WTC11 (cell line): ENCODE measurements at regions not wholly inside any gene's neighbourhood (a gene's known extent, or its start where the extent isn't known, plus 50 kb on each side); places are given as distances from the start of the nearest gene placed in this dataset.

Source experiments
- ATAC-seq: fragments of 200-7000 bp; cut with Tn5 transposase; 2 replicates; pipeline ENCODE4 v1.10.0; 2021; ENCODE audit warnings: mild to moderate bottlenecking, moderate library complexity
- CTCF ChIA-PET: fragments of 300-600 bp; sonication (Branson Sonifier 250); formaldehyde crosslinking; loops from one replicate; lab custom pipeline; 2021; ENCODE audit warnings: antibody characterized with exemption; lab: Charles Lee
- POLR2A ChIA-PET: fragments of 350-600 bp; sonication (Branson Sonifier 250); formaldehyde crosslinking; loops from one replicate; lab custom pipeline; 2021; ENCODE audit warnings: antibody characterized with exemption; lab: Charles Lee
- DNase-seq: peaks from one replicate; pipeline ENCODE4 v3.0.0; 2021; ENCODE audit warnings: low spot score
- H3K27ac Mint-ChIP-seq: 2 replicates; pipeline ENCODE4 v1.8.0; 2021; ENCODE audit warnings: mixed read lengths
- H3K27me3 Mint-ChIP-seq: 2 replicates; pipeline ENCODE4 v1.8.0; 2021; ENCODE audit warnings: low read depth, mild to moderate bottlenecking, moderate library complexity, mixed read lengths
- H3K36me3 Mint-ChIP-seq: 2 replicates; pipeline ENCODE4 v1.8.0; 2021; ENCODE audit warnings: mixed read lengths
- H3K4me1 Mint-ChIP-seq: 2 replicates; pipeline ENCODE4 v1.8.0; 2022; ENCODE audit warnings: mixed read lengths
- H3K4me3 Mint-ChIP-seq: 2 replicates; pipeline ENCODE4 v1.8.0; 2021; ENCODE audit warnings: mild to moderate bottlenecking, moderate library complexity, mixed read lengths
- H3K9me3 Mint-ChIP-seq: 2 replicates; pipeline ENCODE4 v1.8.0; 2021; ENCODE audit warnings: mixed read lengths
- EMX1 ChIP-seq: fragments of 250-450 bp; sonication (Bioruptor Pico); IDR thresholded peaks from 2 replicates; pipeline ENCODE4 v1.8.0; 2021; ENCODE audit warnings: mild to moderate bottlenecking
- SMAD3 ChIP-seq: sonication (generic); formaldehyde crosslinking; IDR thresholded peaks from 2 replicates; pipeline ENCODE4 v1.8.0; 2022; ENCODE audit warnings: missing genetic modification reagents, mild to moderate bottlenecking, borderline replicate concordance
- TEAD1 ChIP-seq: sonication (generic); formaldehyde crosslinking; IDR thresholded peaks from 2 replicates; pipeline ENCODE4 v1.8.0; 2022; ENCODE audit warnings: mild to moderate bottlenecking, missing genetic modification reagents
- TP53 ChIP-seq: sonication (generic); formaldehyde crosslinking; IDR thresholded peaks from 2 replicates; pipeline ENCODE4 v1.8.1; 2023; ENCODE audit warnings: mild to moderate bottlenecking, missing genetic modification reagents
- TF ChIP-seq, protein P1 (sequence below): sonication (generic); formaldehyde crosslinking; IDR thresholded peaks from 2 replicates; pipeline ENCODE4 v1.8.1; 2023; ENCODE audit warnings: mild to moderate bottlenecking, missing genetic modification reagents, moderate library complexity
- TF ChIP-seq, protein P2 (sequence below): sonication (generic); formaldehyde crosslinking; IDR thresholded peaks from 2 replicates; pipeline ENCODE4 v1.8.1; 2022; ENCODE audit warnings: low read depth, missing genetic modification reagents, borderline replicate concordance
- TF ChIP-seq, protein P3 (sequence below): sonication (generic); formaldehyde crosslinking; IDR thresholded peaks from 2 replicates; pipeline ENCODE4 v1.8.0; 2022; ENCODE audit warnings: mild to moderate bottlenecking, missing genetic modification reagents
- TF ChIP-seq, protein P4 (sequence below): sonication (generic); formaldehyde crosslinking; IDR thresholded peaks from 2 replicates; pipeline ENCODE4 v1.8.1; 2022; ENCODE audit warnings: mild to moderate bottlenecking, missing genetic modification reagents, moderate library complexity, borderline replicate concordance
- TF ChIP-seq, protein P5 (sequence below): sonication (generic); formaldehyde crosslinking; IDR thresholded peaks from 2 replicates; pipeline ENCODE4 v1.8.0; 2022; ENCODE audit warnings: mild to moderate bottlenecking, missing genetic modification reagents
- TF ChIP-seq, protein P6 (sequence below): sonication (generic); formaldehyde crosslinking; IDR thresholded peaks from 2 replicates; pipeline ENCODE4 v1.8.1; 2022; ENCODE audit warnings: low read depth, mild to moderate bottlenecking, moderate library complexity, missing genetic modification reagents, borderline replicate concordance
- TF ChIP-seq, protein P7 (sequence below): sonication (generic); formaldehyde crosslinking; IDR thresholded peaks from 2 replicates; pipeline ENCODE4 v1.8.0; 2023; ENCODE audit warnings: mild to moderate bottlenecking, missing genetic modification reagents
- TF ChIP-seq, protein P8 (sequence below): sonication (generic); formaldehyde crosslinking; IDR thresholded peaks from 2 replicates; pipeline ENCODE4 v1.8.0; 2022; ENCODE audit warnings: missing genetic modification reagents

DNA sequence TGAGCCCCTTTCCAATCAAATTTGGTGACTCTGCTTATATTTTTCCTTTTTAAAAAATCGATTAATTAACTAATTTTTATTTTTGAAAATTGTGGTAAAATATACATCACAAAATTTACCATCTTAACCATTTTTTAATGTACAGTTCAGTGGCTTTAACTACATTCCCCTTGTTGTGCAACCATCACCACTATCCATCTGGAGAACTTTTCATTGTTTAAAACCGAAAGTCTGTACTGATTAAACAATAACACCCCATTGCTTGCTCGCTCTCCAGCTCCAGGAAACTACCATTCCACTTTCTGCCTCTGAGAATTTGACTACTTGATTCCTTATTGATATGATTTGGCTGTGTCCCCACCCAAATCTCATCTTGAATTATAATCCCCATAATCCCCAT is 283.4 kb downstream of the C12orf75 start:
- DNase-seq, result no peak
- CTCF ChIA-PET, result interaction anchor here (0.6 kb wide), 1 partner anchor 193 kb away, joined by 3 read pairs; no protein-coding TSS in a partner anchor

More for the DNA sequence above, 283.4 kb downstream of the C12orf75 start:
- no peak for ATAC-seq
- Mint-ChIP-seq H3K4me3 (no peak overlapping the region), H3K27ac (no peak overlapping the region), H3K9me3 (peaks cover 14% of the 10 kb centered on the region), H3K36me3 (no peaks in the 10 kb centered on the region), H3K4me1 (peaks cover 8% of the 10 kb centered on the region), H3K27me3 (no peaks in the 10 kb centered on the region; the same call in 1 of the 2 replicates)
- POLR2A ChIA-PET, result no interaction called here
- TF ChIP-seq, protein P1, sequence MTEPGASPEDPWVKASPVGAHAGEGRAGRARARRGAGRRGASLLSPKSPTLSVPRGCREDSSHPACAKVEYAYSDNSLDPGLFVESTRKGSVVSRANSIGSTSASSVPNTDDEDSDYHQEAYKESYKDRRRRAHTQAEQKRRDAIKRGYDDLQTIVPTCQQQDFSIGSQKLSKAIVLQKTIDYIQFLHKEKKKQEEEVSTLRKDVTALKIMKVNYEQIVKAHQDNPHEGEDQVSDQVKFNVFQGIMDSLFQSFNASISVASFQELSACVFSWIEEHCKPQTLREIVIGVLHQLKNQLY, result no peak
- no peak for TF ChIP-seq SMAD3
- TF ChIP-seq, protein P2, sequence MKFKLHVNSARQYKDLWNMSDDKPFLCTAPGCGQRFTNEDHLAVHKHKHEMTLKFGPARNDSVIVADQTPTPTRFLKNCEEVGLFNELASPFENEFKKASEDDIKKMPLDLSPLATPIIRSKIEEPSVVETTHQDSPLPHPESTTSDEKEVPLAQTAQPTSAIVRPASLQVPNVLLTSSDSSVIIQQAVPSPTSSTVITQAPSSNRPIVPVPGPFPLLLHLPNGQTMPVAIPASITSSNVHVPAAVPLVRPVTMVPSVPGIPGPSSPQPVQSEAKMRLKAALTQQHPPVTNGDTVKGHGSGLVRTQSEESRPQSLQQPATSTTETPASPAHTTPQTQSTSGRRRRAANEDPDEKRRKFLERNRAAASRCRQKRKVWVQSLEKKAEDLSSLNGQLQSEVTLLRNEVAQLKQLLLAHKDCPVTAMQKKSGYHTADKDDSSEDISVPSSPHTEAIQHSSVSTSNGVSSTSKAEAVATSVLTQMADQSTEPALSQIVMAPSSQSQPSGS (CRISPR knock-in tag), result no peak
- TF ChIP-seq, protein P3, sequence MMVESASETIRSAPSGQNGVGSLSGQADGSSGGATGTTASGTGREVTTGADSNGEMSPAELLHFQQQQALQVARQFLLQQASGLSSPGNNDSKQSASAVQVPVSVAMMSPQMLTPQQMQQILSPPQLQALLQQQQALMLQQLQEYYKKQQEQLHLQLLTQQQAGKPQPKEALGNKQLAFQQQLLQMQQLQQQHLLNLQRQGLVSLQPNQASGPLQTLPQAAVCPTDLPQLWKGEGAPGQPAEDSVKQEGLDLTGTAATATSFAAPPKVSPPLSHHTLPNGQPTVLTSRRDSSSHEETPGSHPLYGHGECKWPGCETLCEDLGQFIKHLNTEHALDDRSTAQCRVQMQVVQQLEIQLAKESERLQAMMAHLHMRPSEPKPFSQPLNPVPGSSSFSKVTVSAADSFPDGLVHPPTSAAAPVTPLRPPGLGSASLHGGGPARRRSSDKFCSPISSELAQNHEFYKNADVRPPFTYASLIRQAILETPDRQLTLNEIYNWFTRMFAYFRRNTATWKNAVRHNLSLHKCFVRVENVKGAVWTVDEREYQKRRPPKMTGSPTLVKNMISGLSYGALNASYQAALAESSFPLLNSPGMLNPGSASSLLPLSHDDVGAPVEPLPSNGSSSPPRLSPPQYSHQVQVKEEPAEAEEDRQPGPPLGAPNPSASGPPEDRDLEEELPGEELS (CRISPR knock-in tag), result no peak
- TF ChIP-seq, protein P4, sequence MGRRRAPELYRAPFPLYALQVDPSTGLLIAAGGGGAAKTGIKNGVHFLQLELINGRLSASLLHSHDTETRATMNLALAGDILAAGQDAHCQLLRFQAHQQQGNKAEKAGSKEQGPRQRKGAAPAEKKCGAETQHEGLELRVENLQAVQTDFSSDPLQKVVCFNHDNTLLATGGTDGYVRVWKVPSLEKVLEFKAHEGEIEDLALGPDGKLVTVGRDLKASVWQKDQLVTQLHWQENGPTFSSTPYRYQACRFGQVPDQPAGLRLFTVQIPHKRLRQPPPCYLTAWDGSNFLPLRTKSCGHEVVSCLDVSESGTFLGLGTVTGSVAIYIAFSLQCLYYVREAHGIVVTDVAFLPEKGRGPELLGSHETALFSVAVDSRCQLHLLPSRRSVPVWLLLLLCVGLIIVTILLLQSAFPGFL, result no peak
- TF ChIP-seq, protein P5, sequence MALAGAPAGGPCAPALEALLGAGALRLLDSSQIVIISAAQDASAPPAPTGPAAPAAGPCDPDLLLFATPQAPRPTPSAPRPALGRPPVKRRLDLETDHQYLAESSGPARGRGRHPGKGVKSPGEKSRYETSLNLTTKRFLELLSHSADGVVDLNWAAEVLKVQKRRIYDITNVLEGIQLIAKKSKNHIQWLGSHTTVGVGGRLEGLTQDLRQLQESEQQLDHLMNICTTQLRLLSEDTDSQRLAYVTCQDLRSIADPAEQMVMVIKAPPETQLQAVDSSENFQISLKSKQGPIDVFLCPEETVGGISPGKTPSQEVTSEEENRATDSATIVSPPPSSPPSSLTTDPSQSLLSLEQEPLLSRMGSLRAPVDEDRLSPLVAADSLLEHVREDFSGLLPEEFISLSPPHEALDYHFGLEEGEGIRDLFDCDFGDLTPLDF (CRISPR knock-in tag), result no peak
- no peak for TF ChIP-seq TEAD1 (CRISPR knock-in tag)
- TF ChIP-seq, protein P6, sequence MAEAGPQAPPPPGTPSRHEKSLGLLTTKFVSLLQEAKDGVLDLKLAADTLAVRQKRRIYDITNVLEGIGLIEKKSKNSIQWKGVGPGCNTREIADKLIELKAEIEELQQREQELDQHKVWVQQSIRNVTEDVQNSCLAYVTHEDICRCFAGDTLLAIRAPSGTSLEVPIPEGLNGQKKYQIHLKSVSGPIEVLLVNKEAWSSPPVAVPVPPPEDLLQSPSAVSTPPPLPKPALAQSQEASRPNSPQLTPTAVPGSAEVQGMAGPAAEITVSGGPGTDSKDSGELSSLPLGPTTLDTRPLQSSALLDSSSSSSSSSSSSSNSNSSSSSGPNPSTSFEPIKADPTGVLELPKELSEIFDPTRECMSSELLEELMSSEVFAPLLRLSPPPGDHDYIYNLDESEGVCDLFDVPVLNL, result no peak
- TF ChIP-seq, protein P7, sequence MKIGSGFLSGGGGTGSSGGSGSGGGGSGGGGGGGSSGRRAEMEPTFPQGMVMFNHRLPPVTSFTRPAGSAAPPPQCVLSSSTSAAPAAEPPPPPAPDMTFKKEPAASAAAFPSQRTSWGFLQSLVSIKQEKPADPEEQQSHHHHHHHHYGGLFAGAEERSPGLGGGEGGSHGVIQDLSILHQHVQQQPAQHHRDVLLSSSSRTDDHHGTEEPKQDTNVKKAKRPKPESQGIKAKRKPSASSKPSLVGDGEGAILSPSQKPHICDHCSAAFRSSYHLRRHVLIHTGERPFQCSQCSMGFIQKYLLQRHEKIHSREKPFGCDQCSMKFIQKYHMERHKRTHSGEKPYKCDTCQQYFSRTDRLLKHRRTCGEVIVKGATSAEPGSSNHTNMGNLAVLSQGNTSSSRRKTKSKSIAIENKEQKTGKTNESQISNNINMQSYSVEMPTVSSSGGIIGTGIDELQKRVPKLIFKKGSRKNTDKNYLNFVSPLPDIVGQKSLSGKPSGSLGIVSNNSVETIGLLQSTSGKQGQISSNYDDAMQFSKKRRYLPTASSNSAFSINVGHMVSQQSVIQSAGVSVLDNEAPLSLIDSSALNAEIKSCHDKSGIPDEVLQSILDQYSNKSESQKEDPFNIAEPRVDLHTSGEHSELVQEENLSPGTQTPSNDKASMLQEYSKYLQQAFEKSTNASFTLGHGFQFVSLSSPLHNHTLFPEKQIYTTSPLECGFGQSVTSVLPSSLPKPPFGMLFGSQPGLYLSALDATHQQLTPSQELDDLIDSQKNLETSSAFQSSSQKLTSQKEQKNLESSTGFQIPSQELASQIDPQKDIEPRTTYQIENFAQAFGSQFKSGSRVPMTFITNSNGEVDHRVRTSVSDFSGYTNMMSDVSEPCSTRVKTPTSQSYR (CRISPR knock-in tag), result no peak
- no peak for TF ChIP-seq TP53 (CRISPR knock-in tag)
- TF ChIP-seq EMX1 (CRISPR knock-in tag), result no peak
- TF ChIP-seq, protein P8, sequence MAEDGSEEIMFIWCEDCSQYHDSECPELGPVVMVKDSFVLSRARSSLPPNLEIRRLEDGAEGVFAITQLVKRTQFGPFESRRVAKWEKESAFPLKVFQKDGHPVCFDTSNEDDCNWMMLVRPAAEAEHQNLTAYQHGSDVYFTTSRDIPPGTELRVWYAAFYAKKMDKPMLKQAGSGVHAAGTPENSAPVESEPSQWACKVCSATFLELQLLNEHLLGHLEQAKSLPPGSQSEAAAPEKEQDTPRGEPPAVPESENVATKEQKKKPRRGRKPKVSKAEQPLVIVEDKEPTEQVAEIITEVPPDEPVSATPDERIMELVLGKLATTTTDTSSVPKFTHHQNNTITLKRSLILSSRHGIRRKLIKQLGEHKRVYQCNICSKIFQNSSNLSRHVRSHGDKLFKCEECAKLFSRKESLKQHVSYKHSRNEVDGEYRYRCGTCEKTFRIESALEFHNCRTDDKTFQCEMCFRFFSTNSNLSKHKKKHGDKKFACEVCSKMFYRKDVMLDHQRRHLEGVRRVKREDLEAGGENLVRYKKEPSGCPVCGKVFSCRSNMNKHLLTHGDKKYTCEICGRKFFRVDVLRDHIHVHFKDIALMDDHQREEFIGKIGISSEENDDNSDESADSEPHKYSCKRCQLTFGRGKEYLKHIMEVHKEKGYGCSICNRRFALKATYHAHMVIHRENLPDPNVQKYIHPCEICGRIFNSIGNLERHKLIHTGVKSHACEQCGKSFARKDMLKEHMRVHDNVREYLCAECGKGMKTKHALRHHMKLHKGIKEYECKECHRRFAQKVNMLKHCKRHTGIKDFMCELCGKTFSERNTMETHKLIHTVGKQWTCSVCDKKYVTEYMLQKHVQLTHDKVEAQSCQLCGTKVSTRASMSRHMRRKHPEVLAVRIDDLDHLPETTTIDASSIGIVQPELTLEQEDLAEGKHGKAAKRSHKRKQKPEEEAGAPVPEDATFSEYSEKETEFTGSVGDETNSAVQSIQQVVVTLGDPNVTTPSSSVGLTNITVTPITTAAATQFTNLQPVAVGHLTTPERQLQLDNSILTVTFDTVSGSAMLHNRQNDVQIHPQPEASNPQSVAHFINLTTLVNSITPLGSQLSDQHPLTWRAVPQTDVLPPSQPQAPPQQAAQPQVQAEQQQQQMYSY (CRISPR knock-in tag), result no peak
